CD14-positive monocyte (primary cell): ENCODE measurements at regions not wholly inside any gene's neighbourhood (a gene's known extent, or its start where the extent isn't known, plus 50 kb on each side); places are given as distances from the start of the nearest gene placed in this dataset.

Experiments used
- DNase-seq, 3 donors: peaks; one replicate each; pipeline ENCODE4 v3.0.0-alpha.2; 2011 to 2022
- H2AFZ ChIP-seq: 2 replicates; pipeline ENCODE4 v1.6.0; 2012; ENCODE audit warnings: mild to moderate bottlenecking, low read depth, low read length, inconsistent platforms; ENCODE audit not compliant: insufficient read depth, poor library complexity, severe bottlenecking
- H3K27ac ChIP-seq, 2 donors: 1 replicate in 1 of 2; 2 replicates in 1 of 2; pipeline ENCODE4 v1.5.1; 2012 to 2013; ENCODE audit warnings: low read length in 2 of 2, control low read depth in 1 of 2, inconsistent platforms in 1 of 2, low read depth in 1 of 2, mild to moderate bottlenecking in 1 of 2
- H3K27me3 ChIP-seq, 2 donors: one replicate each; pipeline versions ENCODE4 v1.6.0 to v1.6.1; 2011 to 2013; ENCODE audit warnings: low read length in 2 of 2; ENCODE audit not compliant: control insufficient read depth in 2 of 2, insufficient read depth in 2 of 2
- H3K36me3 ChIP-seq, 2 donors: replicated peaks in 1 of 2; 1 replicate in 1 of 2; 2 replicates in 1 of 2; pipeline versions ENCODE4 v1.5.1 to v1.6.1; 2012 to 2013; ENCODE audit warnings: low read length in 2 of 2, control low read depth in 1 of 2, inconsistent platforms in 1 of 2, mild to moderate bottlenecking in 1 of 2; ENCODE audit not compliant: insufficient read depth in 2 of 2, control insufficient read depth in 1 of 2
- H3K4me1 ChIP-seq, 2 donors: 1 replicate in 1 of 2; 2 replicates in 1 of 2; pipeline versions ENCODE4 v1.5.1 to v1.6.1; 2012 to 2013; ENCODE audit warnings: low read length in 2 of 2, control low read depth in 1 of 2, inconsistent platforms in 1 of 2, mild to moderate bottlenecking in 1 of 2, moderate library complexity in 1 of 2; ENCODE audit not compliant: insufficient read depth in 2 of 2, control insufficient read depth in 1 of 2
- H3K4me2 ChIP-seq: replicated peaks from 2 replicates; pipeline ENCODE3; 2012; ENCODE audit warnings: low read length, moderate library complexity, mild to moderate bottlenecking; ENCODE audit not compliant: poor library complexity, severe bottlenecking; ENCODE audit errors: extremely low read depth
- H3K4me3 ChIP-seq, 3 experiments: fragments of 200-600 bp in 1 of 3; sonication (generic) in 1 of 3; replicated peaks in 1 of 3; 1 replicate in 2 of 3; 2 replicates in 1 of 3; pipeline ENCODE4 v1.5.1; 2011 to 2013; ENCODE audit warnings: low read length in 3 of 3, mild to moderate bottlenecking in 3 of 3, control low read depth in 2 of 3, low read depth in 2 of 3, inconsistent platforms in 1 of 3, moderate library complexity in 1 of 3
- H3K79me2 ChIP-seq: 2 replicates; pipeline ENCODE4 v1.6.0; 2012; ENCODE audit warnings: mild to moderate bottlenecking, control low read depth, inconsistent platforms, low read length, moderate library complexity; ENCODE audit not compliant: insufficient read depth
- H3K9ac ChIP-seq: 2 replicates; pipeline ENCODE4 v1.6.0; 2017; ENCODE audit warnings: low read length, mild to moderate bottlenecking; ENCODE audit not compliant: insufficient read depth, poor library complexity, severe bottlenecking
- H3K9me3 ChIP-seq, 2 donors: replicated peaks in 1 of 2; 1 replicate in 1 of 2; 2 replicates in 1 of 2; pipeline versions ENCODE4 v1.5.1 to v1.6.1; 2012 to 2013; ENCODE audit warnings: low read length in 2 of 2, control low read depth in 1 of 2; ENCODE audit not compliant: control insufficient read depth in 1 of 2, insufficient read depth in 1 of 2
- H4K20me1 ChIP-seq: 2 replicates; pipeline ENCODE4 v1.6.0; 2012; ENCODE audit warnings: mild to moderate bottlenecking, low read length, control low read depth, moderate library complexity; ENCODE audit not compliant: insufficient read depth
- H3K27ac Mint-ChIP-seq, 7 donors: one replicate each; pipeline ENCODE4 v1.8.0; 2020; ENCODE audit warnings: mild to moderate bottlenecking in 7 of 7, mixed read lengths in 7 of 7, moderate library complexity in 6 of 7, inconsistent platforms in 2 of 7
- H3K27me3 Mint-ChIP-seq, 3 donors: one replicate each; pipeline ENCODE4 v1.8.0; 2021 to 2022; ENCODE audit warnings: low read depth in 3 of 3, mild to moderate bottlenecking in 3 of 3, mixed read lengths in 3 of 3, moderate library complexity in 3 of 3, inconsistent platforms in 1 of 3
- H3K36me3 Mint-ChIP-seq, 2 donors: one replicate each; pipeline ENCODE4 v1.8.0; 2020; ENCODE audit warnings: mixed read lengths in 2 of 2, inconsistent platforms in 1 of 2, mild to moderate bottlenecking in 1 of 2
- H3K4me1 Mint-ChIP-seq: one replicate; pipeline ENCODE4 v1.8.0; 2020; ENCODE audit warnings: mild to moderate bottlenecking, mixed read lengths
- H3K4me3 Mint-ChIP-seq, 2 donors: one replicate each; pipeline ENCODE4 v1.8.0; 2020; ENCODE audit warnings: mild to moderate bottlenecking in 2 of 2, mixed read lengths in 2 of 2, moderate library complexity in 1 of 2
- H3K9me3 Mint-ChIP-seq, 7 donors: one replicate each; pipeline ENCODE4 v1.8.0; 2020 to 2022; ENCODE audit warnings: mixed read lengths in 7 of 7, mild to moderate bottlenecking in 6 of 7, moderate library complexity in 6 of 7, inconsistent platforms in 2 of 7
- CTCF ChIP-seq: fragments of 200-600 bp; IDR thresholded peaks from one replicate; pipeline ENCODE4 v1.8.0; 2022; ENCODE audit warnings: antibody characterized with exemption, mild to moderate bottlenecking
- WGBS: methylation state at CpG from one replicate; pipeline ENCODE4 v1.1.5; 2013; ENCODE audit warnings: missing lambda C conversion rate; ENCODE audit not compliant: insufficient coverage; 5-methylcytosine and 5-hydroxymethylcytosine counted together
- intact Hi-C, 2 donors: fragments of 100-400 bp; cut with micrococcal nuclease; formaldehyde crosslinking; loops; one replicate each; pipeline versions ENCODE4 v1.15.0 to v1.15.1; 2023

- peaks cover 5 to 13% of the 10 kb centered on the region in 2 donors for H3K4me1 ChIP-seq
- no peak overlapping the region for H2AFZ ChIP-seq
- no peaks in the 10 kb centered on the region for H4K20me1 ChIP-seq
- intact Hi-C loops: no loop called here
- Mint-ChIP-seq H3K4me3 (no peak overlapping the region), H3K27ac (no peak overlapping the region), H3K27me3 (peaks cover 0 to 2% (median 0%) of the 10 kb centered on the region in 3 donors), H3K9me3 (peaks cover 0 to 3% (median 0%) of the 10 kb centered on the region in 7 donors), H3K4me1 (peaks cover 5% of the 10 kb centered on the region), H3K36me3 (no peaks in the 10 kb centered on the region)
- H3K9ac ChIP-seq: no peak overlapping the region
- no CpG with 5 or more reads among the region's 3 CpGs for WGBS
- H3K36me3 ChIP-seq: no peaks in the 10 kb centered on the region
- no peak overlapping the region for H3K4me2 ChIP-seq
- H3K27me3 ChIP-seq: no peaks in the 10 kb centered on the region
- DNase-seq: no peak
- H3K79me2 ChIP-seq: no peaks in the 10 kb centered on the region
- no peaks in the 10 kb centered on the region for H3K9me3 ChIP-seq
- TF ChIP-seq CTCF: no peak
- no peak overlapping the region for H3K4me3 ChIP-seq
- H3K27ac ChIP-seq: no peak overlapping the region
Observed at GRCh38 chr21:16585896-16586295, 856.1 kb downstream of the USP25 start.

- peaks cover 0 to 2% (median 0%) of the 10 kb centered on the region in 3 donors for H3K27me3 Mint-ChIP-seq
- H2AFZ ChIP-seq: peak overlapping the region; percentile 62
- peak in 1 of 3 donors; percentile 8 for DNase-seq
Observed at GRCh38 chr21:16587141-16587581, 857.4 kb downstream of the USP25 start.

More at GRCh38 chr21:16587141-16587581, 857.4 kb downstream of the USP25 start:
- Histone ChIP-seq H3K36me3 (no peaks in the 10 kb centered on the region), H3K79me2 (no peaks in the 10 kb centered on the region), H3K9ac (no peak overlapping the region), H4K20me1 (no peaks in the 10 kb centered on the region), H3K9me3 (no peaks in the 10 kb centered on the region), H3K4me1 (peaks cover 5 to 13% of the 10 kb centered on the region in 2 donors), H3K27me3 (no peaks in the 10 kb centered on the region), H3K4me3 (peak overlapping the region in 1 of 3 experiments; percentile 23), H3K4me2 (peak overlapping the region; percentile 19), H3K27ac (no peak overlapping the region)
- H3K36me3 Mint-ChIP-seq: no peaks in the 10 kb centered on the region
- H3K27ac Mint-ChIP-seq: no peak overlapping the region
- no peak for TF ChIP-seq CTCF
- peaks cover 5% of the 10 kb centered on the region for H3K4me1 Mint-ChIP-seq
- intact Hi-C loops: no loop called here
- no peak overlapping the region for H3K4me3 Mint-ChIP-seq
- H3K9me3 Mint-ChIP-seq: peaks cover 0 to 3% (median 0%) of the 10 kb centered on the region in 7 donors
- 60% methylated on average over 1 of the region's 6 CpGs for WGBS
